ENCODE measurements at regions not wholly inside any gene's neighbourhood (a gene's known extent, or its start where the extent isn't known, plus 50 kb on each side); places are given as distances from the start of the nearest gene placed in this dataset.

GRCh38 chr4:178271386-178271785 is 829.1 kb upstream of the AGA start:
- Histone ChIP-seq H3K9me3 (ENCODE audit: control insufficient read depth, insufficient read depth, low read length) (no peaks in the 10 kb centered on the region), H3K4me1 (ENCODE audit: control insufficient read depth, insufficient read depth, low read length) (no peaks in the 10 kb centered on the region), H3K27me3 (ENCODE audit: control insufficient read depth, insufficient read depth, low read length) (no peaks in the 10 kb centered on the region), H3K4me3 (ENCODE audit: low read depth, low read length) (no peak overlapping the region), H3K36me3 (ENCODE audit: control insufficient read depth, insufficient read depth, low read length) (no peaks in the 10 kb centered on the region), H3K27ac (ENCODE audit: low read depth, low read length) (no peak overlapping the region)
- DNase-seq (ENCODE audit: low read depth in 4 of 6, low spot score in 6 of 6) = no peak
- WGBS (ENCODE audit: insufficient coverage) = 85% methylated on average over 5 of the region's 6 CpGs

GRCh38 chr4:178273168-178273567 is 830.9 kb upstream of the AGA start:
- Histone ChIP-seq H3K36me3 (ENCODE audit: control insufficient read depth, insufficient read depth, low read length) (no peaks in the 10 kb centered on the region), H3K27me3 (ENCODE audit: control insufficient read depth, insufficient read depth, low read length) (no peaks in the 10 kb centered on the region), H3K4me1 (ENCODE audit: control insufficient read depth, insufficient read depth, low read length) (no peaks in the 10 kb centered on the region), H3K27ac (ENCODE audit: low read depth, low read length) (no peak overlapping the region), H3K4me3 (ENCODE audit: low read depth, low read length) (no peak overlapping the region), H3K9me3 (ENCODE audit: control insufficient read depth, insufficient read depth, low read length) (no peaks in the 10 kb centered on the region)
- DNase-seq (ENCODE audit: low read depth in 4 of 6, low spot score in 6 of 6) = no peak
- WGBS (ENCODE audit: insufficient coverage) = no CpG with 5 or more reads among the region's 2 CpGs

GRCh38 chr4:178275671-178276360 is 833.6 kb upstream of the AGA start:
- 71% methylated on average over 1 of the region's 5 CpGs for WGBS (ENCODE audit: insufficient coverage)
- no peaks in the 10 kb centered on the region for H3K27me3 ChIP-seq (ENCODE audit: control insufficient read depth, insufficient read depth, low read length)
- no peak overlapping the region for H3K4me3 ChIP-seq (ENCODE audit: low read depth, low read length)
- no peaks in the 10 kb centered on the region for H3K9me3 ChIP-seq (ENCODE audit: control insufficient read depth, insufficient read depth, low read length)
- no peak overlapping the region for H3K27ac ChIP-seq (ENCODE audit: low read depth, low read length)
- H3K4me1 ChIP-seq (ENCODE audit: control insufficient read depth, insufficient read depth, low read length) = no peaks in the 10 kb centered on the region
- H3K36me3 ChIP-seq (ENCODE audit: control insufficient read depth, insufficient read depth, low read length) = no peaks in the 10 kb centered on the region
- DNase-seq (ENCODE audit: low read depth in 4 of 6, low spot score in 6 of 6) = no peak

GRCh38 chr4:178280362-178280761 is 838.1 kb upstream of the AGA start:
- WGBS (ENCODE audit: insufficient coverage) = 58% methylated on average over 4 of the region's 4 CpGs
- no peaks in the 10 kb centered on the region for H3K9me3 ChIP-seq (ENCODE audit: control insufficient read depth, insufficient read depth, low read length)
- no peaks in the 10 kb centered on the region for H3K27me3 ChIP-seq (ENCODE audit: control insufficient read depth, insufficient read depth, low read length)
- DNase-seq (ENCODE audit: low read depth in 4 of 6, low spot score in 6 of 6) = no peak
- H3K27ac ChIP-seq (ENCODE audit: low read depth, low read length) = no peak overlapping the region
- H3K36me3 ChIP-seq (ENCODE audit: control insufficient read depth, insufficient read depth, low read length) = no peaks in the 10 kb centered on the region
- H3K4me1 ChIP-seq (ENCODE audit: control insufficient read depth, insufficient read depth, low read length) = no peaks in the 10 kb centered on the region
- H3K4me3 ChIP-seq (ENCODE audit: low read depth, low read length) = no peak overlapping the region

- Histone ChIP-seq H3K27me3 (ENCODE audit: control insufficient read depth, insufficient read depth, low read length) (no peaks in the 10 kb centered on the region), H3K4me3 (ENCODE audit: low read depth, low read length) (no peak overlapping the region), H3K4me1 (ENCODE audit: control insufficient read depth, insufficient read depth, low read length) (no peaks in the 10 kb centered on the region), H3K36me3 (ENCODE audit: control insufficient read depth, insufficient read depth, low read length) (no peaks in the 10 kb centered on the region), H3K27ac (ENCODE audit: low read depth, low read length) (no peak overlapping the region), H3K9me3 (ENCODE audit: control insufficient read depth, insufficient read depth, low read length) (no peaks in the 10 kb centered on the region)
- peak in 1 of 6 donors; percentile 13 for DNase-seq (ENCODE audit: low read depth in 4 of 6, low spot score in 6 of 6)
These were observed 846.2 kb upstream of the AGA start for GRCh38 chr4:178288462-178288861.

- H3K9me3 ChIP-seq (ENCODE audit: control insufficient read depth, insufficient read depth, low read length) = no peaks in the 10 kb centered on the region
- H3K27ac ChIP-seq (ENCODE audit: low read depth, low read length) = no peak overlapping the region
- no peaks in the 10 kb centered on the region for H3K27me3 ChIP-seq (ENCODE audit: control insufficient read depth, insufficient read depth, low read length)
- no CpG with 5 or more reads among the region's 6 CpGs for WGBS (ENCODE audit: insufficient coverage)
- H3K4me1 ChIP-seq (ENCODE audit: control insufficient read depth, insufficient read depth, low read length) = no peaks in the 10 kb centered on the region
- H3K4me3 ChIP-seq (ENCODE audit: low read depth, low read length) = no peak overlapping the region
- DNase-seq (ENCODE audit: low read depth in 4 of 6, low spot score in 6 of 6) = peak in 1 of 6 donors; percentile 11
- H3K36me3 ChIP-seq (ENCODE audit: control insufficient read depth, insufficient read depth, low read length) = no peaks in the 10 kb centered on the region
These were observed 851.4 kb upstream of the AGA start for GRCh38 chr4:178293601-178294000.

- no peak for DNase-seq (ENCODE audit: low read depth in 4 of 6, low spot score in 6 of 6)
- Histone ChIP-seq H3K27me3 (ENCODE audit: control insufficient read depth, insufficient read depth, low read length) (no peaks in the 10 kb centered on the region), H3K4me1 (ENCODE audit: control insufficient read depth, insufficient read depth, low read length) (no peaks in the 10 kb centered on the region), H3K36me3 (ENCODE audit: control insufficient read depth, insufficient read depth, low read length) (no peaks in the 10 kb centered on the region), H3K27ac (ENCODE audit: low read depth, low read length) (no peak overlapping the region), H3K9me3 (ENCODE audit: control insufficient read depth, insufficient read depth, low read length) (no peaks in the 10 kb centered on the region), H3K4me3 (ENCODE audit: low read depth, low read length) (no peak overlapping the region)
- no CpG with 5 or more reads among the region's 1 CpG for WGBS (ENCODE audit: insufficient coverage)
These were observed 854.4 kb upstream of the AGA start for GRCh38 chr4:178296669-178297068.

GRCh38 chr4:178306565-178306964 is 864.3 kb upstream of the AGA start:
- H3K27ac ChIP-seq (ENCODE audit: low read depth, low read length) = no peak overlapping the region
- H3K9me3 ChIP-seq (ENCODE audit: control insufficient read depth, insufficient read depth, low read length) = no peaks in the 10 kb centered on the region
- H3K27me3 ChIP-seq (ENCODE audit: control insufficient read depth, insufficient read depth, low read length) = no peaks in the 10 kb centered on the region
- H3K4me3 ChIP-seq (ENCODE audit: low read depth, low read length) = no peak overlapping the region
- no peaks in the 10 kb centered on the region for H3K4me1 ChIP-seq (ENCODE audit: control insufficient read depth, insufficient read depth, low read length)
- peak in 4 of 6 donors; percentile 11 to 82 (median 40) for DNase-seq (ENCODE audit: low read depth in 4 of 6, low spot score in 6 of 6)
- WGBS (ENCODE audit: insufficient coverage) = 31% methylated on average over 3 of the region's 3 CpGs
- H3K36me3 ChIP-seq (ENCODE audit: control insufficient read depth, insufficient read depth, low read length) = no peaks in the 10 kb centered on the region

- no peaks in the 10 kb centered on the region for H3K27me3 ChIP-seq (ENCODE audit: control insufficient read depth, insufficient read depth, low read length)
- H3K4me1 ChIP-seq (ENCODE audit: control insufficient read depth, insufficient read depth, low read length) = no peaks in the 10 kb centered on the region
- H3K9me3 ChIP-seq (ENCODE audit: control insufficient read depth, insufficient read depth, low read length) = no peaks in the 10 kb centered on the region
- 80% methylated on average over 1 of the region's 2 CpGs for WGBS (ENCODE audit: insufficient coverage)
- no peak overlapping the region for H3K4me3 ChIP-seq (ENCODE audit: low read depth, low read length)
- H3K36me3 ChIP-seq (ENCODE audit: control insufficient read depth, insufficient read depth, low read length) = no peaks in the 10 kb centered on the region
- DNase-seq (ENCODE audit: low read depth in 4 of 6, low spot score in 6 of 6) = no peak
- H3K27ac ChIP-seq (ENCODE audit: low read depth, low read length) = no peak overlapping the region
These were observed 867.7 kb upstream of the AGA start for GRCh38 chr4:178309890-178310289.

GRCh38 chr4:178311997-178312396 is 869.8 kb upstream of the AGA start:
- no peaks in the 10 kb centered on the region for H3K36me3 ChIP-seq (ENCODE audit: control insufficient read depth, insufficient read depth, low read length)
- DNase-seq (ENCODE audit: low read depth in 4 of 6, low spot score in 6 of 6) = no peak
- no peaks in the 10 kb centered on the region for H3K4me1 ChIP-seq (ENCODE audit: control insufficient read depth, insufficient read depth, low read length)
- H3K4me3 ChIP-seq (ENCODE audit: low read depth, low read length) = no peak overlapping the region
- WGBS (ENCODE audit: insufficient coverage) = no CpG with 5 or more reads among the region's 2 CpGs
- H3K27ac ChIP-seq (ENCODE audit: low read depth, low read length) = no peak overlapping the region
- H3K9me3 ChIP-seq (ENCODE audit: control insufficient read depth, insufficient read depth, low read length) = no peaks in the 10 kb centered on the region
- no peaks in the 10 kb centered on the region for H3K27me3 ChIP-seq (ENCODE audit: control insufficient read depth, insufficient read depth, low read length)

All from spinal cord (tissue), 9 donors.